Pons (tissue), 1 donor: ENCODE measurements at regions not wholly inside any gene's neighbourhood (a gene's known extent, or its start where the extent isn't known, plus 50 kb on each side); places are given as distances from the start of the nearest gene placed in this dataset.
"Not testable (repeated sequence)": the region's sequence is repeated elsewhere in the genome, so short reads cannot be mapped to it uniquely, and the experiment has no call there.

Experiments
- DNase-seq: peaks from one replicate; pipeline ENCODE4 v3.0.0-alpha.2; 2016; ENCODE audit warnings: low spot score

GRCh38 chr1:88540255-88540654, 143.8 kb upstream of the PKN2 start:
- DNase-seq: no peak

GRCh38 chr1:88541596-88541995, 142.5 kb upstream of the PKN2 start:
- DNase-seq: no peak

GRCh38 chr1:88544195-88544594, 139.9 kb upstream of the PKN2 start:
- no peak for DNase-seq

GRCh38 chr1:88549536-88549935, 134.5 kb upstream of the PKN2 start:
- peak; percentile 41 for DNase-seq

GRCh38 chr1:88552226-88552625, 131.8 kb upstream of the PKN2 start:
- no peak for DNase-seq

GRCh38 chr1:88557014-88557413, 127.1 kb upstream of the PKN2 start:
- DNase-seq: no peak

- no peak for DNase-seq
These were observed 123.5 kb upstream of the PKN2 start for GRCh38 chr1:88560621-88561020.

GRCh38 chr1:88562991-88563390, 121.1 kb upstream of the PKN2 start:
- DNase-seq: no peak

- DNase-seq: no peak
These were observed 117.3 kb upstream of the PKN2 start for GRCh38 chr1:88566615-88567387.

GRCh38 chr1:88571506-88571905, 112.6 kb upstream of the PKN2 start:
- DNase-seq: no peak

- DNase-seq: no peak
These were observed 104.5 kb upstream of the PKN2 start for GRCh38 chr1:88579598-88579997.

- DNase-seq: peak; percentile 3
These were observed 102.4 kb upstream of the PKN2 start for GRCh38 chr1:88581703-88582102.

GRCh38 chr1:88593358-88593757, 90.7 kb upstream of the PKN2 start:
- DNase-seq: no peak

- no peak for DNase-seq
These were observed 88.6 kb upstream of the PKN2 start for GRCh38 chr1:88595355-88596002.

GRCh38 chr1:88597973-88598372, 86.1 kb upstream of the PKN2 start:
- DNase-seq: not testable (repeated sequence)

GRCh38 chr1:88608139-88608943, 75.7 kb upstream of the PKN2 start:
- DNase-seq: peak; percentile 3

GRCh38 chr1:88609051-88609450, 75.0 kb upstream of the PKN2 start:
- DNase-seq: no peak

GRCh38 chr1:88610687-88611086, 73.4 kb upstream of the PKN2 start:
- DNase-seq: no peak

GRCh38 chr1:88612292-88612691, 71.8 kb upstream of the PKN2 start:
- peak; percentile 3 for DNase-seq

- no peak for DNase-seq
These were observed 71.3 kb upstream of the PKN2 start for GRCh38 chr1:88612773-88613172.

- no peak for DNase-seq
These were observed 65.7 kb upstream of the PKN2 start for GRCh38 chr1:88618331-88618730.

- DNase-seq: not testable (repeated sequence)
These were observed 61.0 kb upstream of the PKN2 start for GRCh38 chr1:88623101-88623500.
